ENCODE measurements at regions not wholly inside any gene's neighbourhood (a gene's known extent, or its start where the extent isn't known, plus 50 kb on each side); places are given as distances from the start of the nearest gene placed in this dataset.

- TF ChIP-seq EZH2 (IDR thresholded peaks at IDR 0.05; ENCODE audit: low read depth, unreplicated experiment) (no peak), ZNF331 (CRISPR knock-in tag; IDR thresholded peaks at IDR 0.05; ENCODE audit: low read depth) (no peak), CREB1 (CRISPR knock-in tag; IDR thresholded peaks at IDR 0.05; ENCODE audit: low read depth) (no peak), JUNB (IDR thresholded peaks at IDR 0.05; ENCODE audit: unreplicated experiment) (no peak), REST (IDR thresholded peaks at IDR 0.05; ENCODE audit: unreplicated experiment) (no peak), POLR2AphosphoS5 (IDR thresholded peaks at IDR 0.05; ENCODE audit: low read depth) (no peak), EZH2phosphoT487 (IDR thresholded peaks at IDR 0.05; ENCODE audit: unreplicated experiment) (no peak), ZNF114 (CRISPR knock-in tag; IDR thresholded peaks at IDR 0.05) (no peak), ETS1 (IDR thresholded peaks at IDR 0.05) (no peak)
- Histone ChIP-seq H3K36me3 (ENCODE audit: insufficient read depth) (no peaks in the 10 kb centered on the region), H3F3A (replicated peaks; ENCODE audit: low read depth) (no peaks in the 10 kb centered on the region), H3K79me2 (replicated peaks; ENCODE audit: insufficient read depth) (no peaks in the 10 kb centered on the region), H3K9me2 (ENCODE audit: insufficient read depth) (no peaks in the 10 kb centered on the region), H3K4me2 (no peak overlapping the region), H3K27me3 (ENCODE audit: insufficient read depth) (no peaks in the 10 kb centered on the region), H3K4me1 (ENCODE audit: insufficient read depth) (no peaks in the 10 kb centered on the region), H4K20me1 (replicated peaks; ENCODE audit: insufficient read depth) (no peaks in the 10 kb centered on the region), H3K27ac (ENCODE audit: low read depth) (no peak overlapping the region), H2AFZ (no peak overlapping the region), H3K4me3 (no peak overlapping the region)
- no peaks in the 10 kb centered on the region for H3K9me3 Mint-ChIP-seq
- H3K27me3 Mint-ChIP-seq (ENCODE audit: insufficient read depth, low read depth, poor library complexity), result no peaks in the 10 kb centered on the region
- H3K36me3 Mint-ChIP-seq (ENCODE audit: low read depth), result no peaks in the 10 kb centered on the region
- H3K4me1 Mint-ChIP-seq, result no peaks in the 10 kb centered on the region
- no peak for ATAC-seq
- no peak overlapping the region for H3K4me3 Mint-ChIP-seq
- no peak overlapping the region for H3K27ac Mint-ChIP-seq
- no peak for DNase-seq (ENCODE audit: low spot score)
Measured at GRCh38 chr10:56991591-56992069, 630.6 kb upstream of the ZWINT start.

- H3K27ac Mint-ChIP-seq, result no peak overlapping the region
- Histone ChIP-seq H3K27me3 (ENCODE audit: insufficient read depth) (no peaks in the 10 kb centered on the region), H4K20me1 (replicated peaks; ENCODE audit: insufficient read depth) (no peaks in the 10 kb centered on the region), H3K36me3 (ENCODE audit: insufficient read depth) (no peaks in the 10 kb centered on the region), H3K79me2 (replicated peaks; ENCODE audit: insufficient read depth) (no peaks in the 10 kb centered on the region), H2AFZ (no peak overlapping the region), H3K4me3 (no peak overlapping the region), H3F3A (replicated peaks; ENCODE audit: low read depth) (no peaks in the 10 kb centered on the region), H3K27ac (ENCODE audit: low read depth) (no peak overlapping the region), H3K9me2 (ENCODE audit: insufficient read depth) (no peaks in the 10 kb centered on the region), H3K4me1 (ENCODE audit: insufficient read depth) (peaks cover 3% of the 10 kb centered on the region; the same call in 1 of the 2 replicates), H3K4me2 (no peak overlapping the region)
- no peaks in the 10 kb centered on the region for H3K27me3 Mint-ChIP-seq (ENCODE audit: insufficient read depth, low read depth, poor library complexity)
- H3K9me3 Mint-ChIP-seq, result no peaks in the 10 kb centered on the region
- H3K4me3 Mint-ChIP-seq, result no peak overlapping the region
- TF ChIP-seq EZH2 (IDR thresholded peaks at IDR 0.05; ENCODE audit: low read depth, unreplicated experiment) (no peak), STAT1 (IDR thresholded peaks at IDR 0.05; ENCODE audit: unreplicated experiment) (no peak), POLR2AphosphoS5 (IDR thresholded peaks at IDR 0.05; ENCODE audit: low read depth) (no peak), CREB1 (CRISPR knock-in tag; IDR thresholded peaks at IDR 0.05; ENCODE audit: low read depth) (no peak), ZNF114 (CRISPR knock-in tag; IDR thresholded peaks at IDR 0.05) (no peak), REST (IDR thresholded peaks at IDR 0.05; ENCODE audit: unreplicated experiment) (no peak)
- DNase-seq (ENCODE audit: low spot score) (no peak), ATAC-seq (no peak)
- H3K36me3 Mint-ChIP-seq (ENCODE audit: low read depth), result no peaks in the 10 kb centered on the region
- H3K4me1 Mint-ChIP-seq, result peaks cover 2% of the 10 kb centered on the region; the same call in 1 of the 3 replicates
Measured at GRCh38 chr10:56975513-56975912, 614.5 kb upstream of the ZWINT start.
